GM03348 (cell line): ENCODE measurements at regions not wholly inside any gene's neighbourhood (a gene's known extent, or its start where the extent isn't known, plus 50 kb on each side); places are given as distances from the start of the nearest gene placed in this dataset.
"Not testable (repeated sequence)": the region's sequence is repeated elsewhere in the genome, so short reads cannot be mapped to it uniquely, and the experiment has no call there.

Source experiments
- DNase-seq: peaks from one replicate; pipeline ENCODE4 v3.0.0; 2012; ENCODE audit warnings: low spot score

DNA sequence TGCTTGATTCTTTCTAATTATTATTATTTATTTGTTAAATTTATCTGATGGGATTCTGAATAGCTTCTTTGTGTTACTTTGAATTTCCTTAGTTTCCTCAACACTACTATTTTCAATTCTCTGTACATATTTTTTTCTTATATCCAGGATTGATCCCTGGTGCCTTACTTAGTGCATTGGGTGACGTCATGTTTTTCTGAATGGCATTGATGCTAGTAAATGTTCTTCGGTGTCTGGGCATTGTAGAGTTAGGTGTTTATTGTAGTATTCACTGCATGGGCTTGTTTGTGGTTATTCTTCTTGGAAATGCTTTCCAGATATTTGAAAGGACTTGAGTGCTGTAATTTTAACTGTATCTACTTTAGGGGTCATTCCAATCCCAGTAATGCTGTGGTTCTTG is 938.1 kb downstream of the FAM133A start:
- no peak for DNase-seq

- no peak for DNase-seq
These were observed 959.2 kb downstream of the FAM133A start for GRCh38 chrX:94633237-94633636.

DNA sequence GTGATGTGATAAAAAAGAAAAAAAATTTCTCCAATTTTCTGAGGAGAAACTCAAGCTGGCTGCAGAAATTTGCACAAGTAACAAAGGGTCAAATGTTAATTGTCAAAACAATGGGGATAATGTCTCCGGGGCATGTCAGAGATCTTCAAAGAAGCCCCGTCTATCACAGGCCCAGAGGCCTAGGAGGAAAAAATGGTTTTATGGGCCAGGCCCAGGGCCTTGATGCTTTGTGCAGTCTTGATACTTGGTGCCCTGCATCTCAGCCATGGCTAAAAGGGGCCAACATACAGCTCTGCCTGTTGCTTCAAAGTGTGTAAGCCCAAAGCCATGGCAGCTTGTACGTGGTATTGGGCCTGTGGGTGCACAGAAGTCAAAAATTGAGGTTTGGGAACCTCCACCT is 961.0 kb downstream of the FAM133A start:
- DNase-seq: no peak

DNA sequence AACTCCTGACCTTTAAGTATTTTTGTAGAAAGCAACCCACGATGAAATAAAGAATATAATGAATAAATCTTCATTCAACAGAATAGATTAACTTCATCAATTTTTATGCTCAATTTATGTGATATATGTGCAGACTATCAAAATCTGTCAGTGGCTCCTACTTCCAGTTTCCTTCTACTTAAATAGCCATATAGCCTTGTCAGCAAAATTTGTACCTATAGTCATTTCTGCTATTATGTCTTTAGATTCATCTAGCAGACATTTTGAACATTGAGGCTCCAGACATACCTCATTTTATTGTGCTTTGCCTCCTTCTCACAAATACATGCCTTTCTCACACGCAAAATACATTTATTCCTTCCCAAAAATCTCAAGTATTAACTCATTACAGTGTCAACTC is 971.7 kb downstream of the FAM133A start:
- DNase-seq: no peak

DNA sequence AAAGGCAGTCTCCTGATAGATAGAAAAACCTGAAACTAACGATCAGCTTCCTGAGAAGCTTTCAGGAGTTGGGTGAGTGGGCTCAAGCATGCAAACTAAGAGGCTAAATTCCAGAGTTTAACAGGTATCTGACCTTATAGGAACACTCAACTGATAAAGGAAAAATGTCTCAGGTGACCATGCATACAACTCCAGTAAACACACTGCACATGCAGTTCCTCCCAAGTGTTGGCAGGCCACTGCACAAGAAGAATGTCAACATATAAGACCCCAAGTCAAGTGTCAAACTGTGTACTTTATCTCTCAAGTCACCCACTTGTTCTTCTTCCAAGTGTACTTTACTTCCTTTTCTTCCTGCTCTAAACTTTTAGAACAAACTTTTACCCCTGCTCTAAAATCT is 981.2 kb downstream of the FAM133A start:
- no peak for DNase-seq

DNA sequence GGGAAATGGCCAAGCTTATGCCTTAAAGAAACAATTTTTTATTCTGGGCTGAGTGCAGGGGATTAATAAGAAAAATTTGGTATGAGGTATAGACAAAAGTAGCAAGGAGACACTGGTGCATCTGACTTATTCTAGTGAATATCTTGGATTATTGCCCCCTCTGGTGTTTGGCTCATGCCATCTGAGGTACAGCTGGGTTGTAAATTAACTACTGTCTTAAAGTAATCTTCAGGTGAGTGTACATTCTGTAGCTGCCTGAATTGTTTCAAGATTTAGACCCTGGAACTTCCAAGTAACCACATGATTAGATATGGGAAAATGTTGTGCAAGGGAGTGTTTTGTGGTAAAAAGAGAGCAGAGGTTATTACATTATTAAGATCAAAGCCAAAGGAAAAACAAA is 988.7 kb downstream of the FAM133A start:
- DNase-seq: no peak

- no peak for DNase-seq
These were observed 1002.3 kb downstream of the FAM133A start for GRCh38 chrX:94676285-94676684.

- no peak for DNase-seq
These were observed 1012.1 kb downstream of the FAM133A start for GRCh38 chrX:94686071-94686470.

- DNase-seq: no peak
These were observed 1021.9 kb downstream of the FAM133A start for GRCh38 chrX:94695910-94696309.

DNA sequence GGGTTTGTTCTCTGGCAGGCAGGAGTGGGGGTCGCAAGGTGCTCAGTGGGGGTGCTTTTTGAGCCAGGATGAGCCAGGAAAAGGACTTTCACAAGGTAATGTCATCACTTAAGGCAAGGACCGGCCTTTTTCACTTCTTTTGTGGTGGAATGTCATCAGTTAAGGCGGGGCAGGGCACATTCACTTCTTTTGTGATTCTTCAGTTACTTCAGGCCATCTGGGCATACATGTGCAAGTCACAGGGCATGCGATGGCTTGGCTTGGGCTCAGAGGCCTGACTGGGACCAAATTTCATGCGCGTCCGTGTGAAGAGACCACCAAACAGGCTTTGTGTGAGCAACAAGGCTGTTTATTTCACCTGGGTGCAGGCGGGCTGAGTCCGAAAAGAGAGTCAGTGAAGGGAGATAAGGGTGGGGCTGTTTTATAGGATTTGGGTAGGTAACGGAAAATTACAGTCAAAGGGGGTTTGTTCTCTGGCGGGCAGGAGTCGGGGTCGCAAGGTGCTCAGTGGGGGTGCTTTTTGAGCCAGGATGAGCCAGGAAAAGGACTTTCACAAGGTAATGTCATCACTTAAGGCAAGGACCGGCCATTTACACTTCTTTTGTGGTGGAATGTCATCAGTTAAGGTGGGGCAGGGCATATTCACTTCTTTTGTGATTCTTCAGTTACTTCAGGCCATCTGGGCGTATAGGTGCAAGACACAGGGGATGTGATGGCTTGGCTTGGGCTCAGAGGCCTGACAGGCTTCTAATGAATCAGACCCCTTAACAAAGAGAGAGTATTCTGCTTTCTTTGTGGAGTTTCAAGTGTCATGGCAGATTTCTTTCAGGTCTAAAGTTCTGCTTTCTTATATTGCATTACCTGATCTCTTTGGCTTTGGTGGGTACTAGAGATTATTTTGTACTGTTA is 1030.6 kb downstream of the FAM133A start:
- not testable (repeated sequence) for DNase-seq

DNA sequence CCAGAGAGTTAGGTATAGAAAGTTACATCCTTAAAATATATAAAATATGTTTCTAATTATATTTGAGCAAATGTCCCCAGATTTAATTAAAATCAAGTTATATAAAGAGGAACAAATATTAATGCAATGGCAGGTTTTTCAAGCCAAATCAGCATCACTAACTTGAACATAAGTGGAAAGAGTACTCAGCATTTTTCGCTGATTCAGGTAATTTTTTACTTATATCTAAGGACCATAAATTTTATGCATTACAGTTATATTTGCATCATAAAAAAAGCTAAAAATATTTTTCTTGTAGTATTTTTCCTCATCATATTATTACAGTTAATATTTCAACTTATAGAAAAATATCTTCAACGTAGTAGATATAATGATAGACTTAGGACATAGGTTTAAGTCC is 1047.4 kb downstream of the FAM133A start:
- DNase-seq: no peak

DNA sequence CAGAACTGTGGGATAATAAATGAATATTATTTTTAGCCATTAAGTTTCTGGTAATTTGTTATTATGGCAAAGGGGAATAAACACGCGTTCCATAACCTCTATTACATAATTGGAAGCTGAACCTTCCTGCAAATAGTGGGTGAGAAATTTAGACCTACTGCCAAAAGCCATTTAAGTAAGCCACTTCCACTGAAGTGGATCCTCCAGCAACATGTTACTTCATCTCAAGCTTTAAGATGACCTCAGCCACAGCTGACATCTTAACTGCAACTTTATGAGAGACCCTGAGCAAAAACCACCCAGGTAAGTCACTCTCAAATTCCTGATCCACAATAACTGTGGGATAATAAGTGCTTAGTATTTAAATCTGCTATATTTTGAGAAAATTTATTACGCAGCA is 1048.6 kb downstream of the FAM133A start:
- DNase-seq: no peak

DNA sequence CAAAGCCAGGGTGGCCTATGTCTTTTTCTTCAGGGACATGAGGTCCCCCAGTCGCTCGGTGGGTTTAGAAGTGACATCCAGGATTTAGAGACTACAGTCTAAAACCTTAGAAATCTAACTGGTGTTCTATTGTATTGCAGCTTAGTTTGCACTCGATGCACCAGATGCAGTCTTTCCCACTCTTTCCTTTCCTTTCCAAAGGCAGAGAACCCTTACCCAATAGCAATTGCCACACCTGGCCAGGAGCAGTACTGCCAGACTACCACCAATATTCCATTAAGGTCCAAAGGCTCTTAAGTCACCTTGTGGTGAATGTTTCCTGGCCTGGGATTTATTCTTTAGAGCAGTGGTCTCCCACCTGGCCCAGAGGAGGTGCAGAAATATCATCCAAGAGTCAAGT is 1068.8 kb downstream of the FAM133A start:
- no peak for DNase-seq

- DNase-seq: no peak
These were observed 1069.5 kb downstream of the FAM133A start for GRCh38 chrX:94743478-94743877.

- DNase-seq: no peak
These were observed 1070.8 kb downstream of the FAM133A start for GRCh38 chrX:94744786-94745185.

DNA sequence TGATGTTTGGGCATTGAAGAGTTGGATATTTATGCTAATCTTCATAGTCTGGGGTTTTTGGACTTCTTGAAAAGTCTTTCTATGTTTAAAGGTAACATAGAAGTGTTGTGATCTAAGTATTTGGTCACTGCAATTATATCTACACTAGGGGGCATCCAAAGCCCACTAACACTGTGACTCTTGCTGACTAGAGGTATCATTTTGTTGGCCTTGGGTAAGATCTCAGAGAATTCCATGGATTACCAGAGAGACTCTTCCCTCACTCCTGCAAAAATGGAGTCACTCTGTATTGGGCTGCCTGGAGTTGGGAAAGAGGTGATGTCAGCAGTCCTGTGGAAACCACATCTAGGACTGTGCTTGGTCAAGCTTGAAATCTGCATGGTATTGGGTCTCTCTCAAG is 1077.6 kb downstream of the FAM133A start:
- DNase-seq: no peak

DNA sequence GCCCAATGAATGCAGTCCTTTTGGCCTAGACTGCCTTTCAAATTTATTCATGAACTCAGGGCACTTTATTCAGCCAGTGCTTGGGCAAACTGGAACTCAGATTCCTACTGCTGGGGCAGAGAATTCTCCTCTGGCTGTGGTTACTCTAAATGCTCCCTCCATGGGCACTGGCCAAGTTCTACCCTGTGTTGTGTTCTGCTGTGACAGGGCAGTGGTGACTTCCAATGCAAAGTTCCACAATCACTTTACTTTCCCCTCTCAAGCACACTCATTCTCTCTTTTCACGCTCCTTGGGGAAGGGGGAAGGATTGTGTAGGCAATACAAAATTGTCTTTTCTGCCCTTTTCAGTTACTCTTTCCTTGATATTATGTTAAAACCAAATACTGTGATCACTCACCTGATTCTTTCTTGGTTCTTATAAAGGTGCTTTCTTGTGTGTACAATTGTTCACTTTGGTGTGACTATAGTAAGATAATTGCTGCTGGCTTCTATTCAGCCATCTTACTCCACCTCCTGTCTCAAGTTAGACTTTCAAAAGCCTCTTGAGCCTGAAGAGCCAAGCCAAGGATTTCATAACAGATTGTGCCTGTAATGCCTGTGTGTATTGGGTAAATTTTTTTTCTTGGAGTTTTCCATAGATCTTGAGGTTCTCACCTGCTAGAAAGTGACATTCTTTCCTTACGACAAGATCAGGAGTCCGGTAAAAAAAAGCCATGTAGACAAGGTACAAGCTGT is 1078.6 kb downstream of the FAM133A start:
- DNase-seq: no peak

- DNase-seq: no peak
These were observed 1084.1 kb downstream of the FAM133A start for GRCh38 chrX:94758130-94758529.

GRCh38 chrX:94775640-94776039 is 1101.6 kb downstream of the FAM133A start:
- no peak for DNase-seq

DNA sequence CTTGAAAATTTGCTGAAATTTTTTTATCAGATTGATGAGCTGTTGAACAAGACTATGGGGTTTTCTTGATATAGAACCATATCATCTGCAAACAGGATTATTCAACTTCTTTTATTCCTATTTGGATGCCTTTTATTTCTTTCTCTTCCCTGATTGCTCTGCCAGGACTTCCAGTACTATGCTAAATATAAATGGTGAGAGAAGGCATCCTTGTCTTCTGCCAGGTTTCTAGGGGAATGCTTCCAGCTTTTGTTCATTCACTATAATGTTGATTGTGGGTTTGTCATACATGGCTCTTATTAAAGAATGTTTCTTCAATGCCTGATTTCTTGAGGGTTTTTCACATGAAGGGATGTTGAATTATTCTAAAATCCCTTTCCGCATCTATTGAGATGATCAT is 1139.5 kb downstream of the FAM133A start:
- no peak for DNase-seq

DNA sequence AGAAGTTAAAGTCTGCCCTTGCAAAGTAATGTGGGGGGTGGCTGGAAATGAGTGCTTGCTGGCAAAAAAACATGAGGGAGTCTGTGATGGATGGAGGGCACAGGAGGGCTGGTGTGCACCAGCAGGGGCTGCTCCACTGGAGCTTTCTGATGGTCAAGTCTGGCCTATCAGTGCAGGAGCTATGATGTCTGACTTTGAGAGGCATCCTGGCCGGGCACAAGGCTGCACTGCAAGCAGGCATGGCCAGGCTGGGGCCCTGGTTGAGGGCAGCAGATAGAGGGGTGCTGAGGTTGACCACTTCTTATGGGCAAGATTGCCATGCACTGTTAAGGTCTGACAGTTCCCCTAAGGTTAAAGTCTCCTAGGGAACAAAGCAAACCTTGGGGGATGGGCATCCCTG is 1140.2 kb downstream of the FAM133A start:
- DNase-seq: no peak

DNA sequence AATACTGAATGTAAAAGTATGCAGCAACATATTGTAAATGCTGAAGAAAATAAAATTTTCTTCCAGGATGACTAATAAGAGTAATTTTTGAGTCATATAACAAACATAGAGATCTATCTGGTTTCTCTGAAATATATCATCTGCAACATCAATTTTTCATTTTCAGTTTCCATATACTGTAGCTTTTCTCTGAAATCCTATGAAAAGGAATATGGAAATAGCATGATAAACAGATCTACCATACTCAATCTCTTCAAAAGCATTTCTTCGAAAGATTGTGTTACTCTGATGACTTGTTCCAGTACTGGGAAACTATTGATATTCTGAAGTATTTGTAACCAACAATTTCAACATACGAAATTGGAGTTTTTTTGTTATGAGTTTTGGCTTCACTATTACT is 1156.7 kb downstream of the FAM133A start:
- DNase-seq: no peak

GRCh38 chrX:94831364-94831763 is 1157.4 kb downstream of the FAM133A start:
- DNase-seq: peak; percentile 1
